EL (cell line): ENCODE measurements at regions not wholly inside any gene's neighbourhood (a gene's known extent, or its start where the extent isn't known, plus 50 kb on each side); places are given as distances from the start of the nearest gene placed in this dataset.
"Not testable (repeated sequence)": the region's sequence is repeated elsewhere in the genome, so short reads cannot be mapped to it uniquely, and the experiment has no call there.

Experiments
- DNase-seq: peaks from one replicate; pipeline ENCODE4 v3.0.0-alpha.2; 2016

DNA sequence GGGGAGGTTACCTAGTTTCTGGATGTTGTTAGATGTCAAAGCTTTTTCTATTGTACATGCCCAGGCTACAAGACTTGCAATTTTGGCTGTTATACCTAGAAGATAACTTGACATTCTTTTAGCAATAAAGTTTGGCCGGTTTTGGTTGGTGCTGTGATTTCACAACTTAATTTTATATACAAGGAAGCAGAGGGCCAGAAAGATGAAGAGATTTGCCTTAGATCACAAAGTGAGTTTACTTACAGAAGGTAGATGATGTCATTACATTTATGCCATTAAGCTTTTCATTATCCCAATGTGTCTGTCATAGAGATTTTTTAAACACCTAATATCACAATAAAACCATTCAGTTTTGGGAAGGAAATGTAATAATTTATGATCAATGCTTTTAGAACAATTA lies 698.7 kb upstream of the ANO3 start:
- no peak for DNase-seq

DNA sequence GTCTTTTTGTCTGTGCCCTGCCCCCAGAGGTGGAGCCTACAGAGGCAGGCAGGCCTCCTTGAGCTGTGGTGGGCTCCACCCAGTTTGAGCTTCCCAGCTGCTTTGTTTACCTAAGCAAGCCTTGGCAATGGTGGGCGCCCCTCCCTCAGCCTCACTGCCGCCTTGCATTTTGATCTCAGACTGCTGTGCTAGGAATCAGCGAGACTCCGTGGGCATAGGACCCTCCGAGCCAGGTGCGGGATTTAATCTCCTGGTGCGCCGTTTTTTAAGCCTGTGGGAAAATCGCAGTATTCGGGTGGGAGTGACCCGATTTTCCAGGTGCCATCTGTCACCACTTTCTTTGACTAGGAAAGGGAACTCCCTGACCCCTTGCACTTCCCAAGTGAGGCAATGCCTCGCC lies 682.7 kb upstream of the ANO3 start:
- DNase-seq: not testable (repeated sequence)

DNA sequence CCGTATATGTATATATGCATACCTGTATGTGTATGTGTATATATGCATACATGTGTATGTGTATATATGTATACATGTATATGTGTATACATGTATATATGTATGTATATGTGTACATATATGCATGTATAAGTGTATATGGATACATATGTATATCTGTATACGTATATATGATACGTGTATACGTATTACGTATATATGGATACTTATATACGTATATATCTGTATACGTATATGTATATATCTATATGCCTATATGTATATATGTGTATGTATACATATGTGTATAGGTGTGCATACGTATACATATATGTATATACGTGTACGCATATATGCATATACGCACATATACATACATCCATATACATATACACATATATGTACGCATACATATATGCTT lies 681.6 kb upstream of the ANO3 start:
- DNase-seq: no peak

DNA sequence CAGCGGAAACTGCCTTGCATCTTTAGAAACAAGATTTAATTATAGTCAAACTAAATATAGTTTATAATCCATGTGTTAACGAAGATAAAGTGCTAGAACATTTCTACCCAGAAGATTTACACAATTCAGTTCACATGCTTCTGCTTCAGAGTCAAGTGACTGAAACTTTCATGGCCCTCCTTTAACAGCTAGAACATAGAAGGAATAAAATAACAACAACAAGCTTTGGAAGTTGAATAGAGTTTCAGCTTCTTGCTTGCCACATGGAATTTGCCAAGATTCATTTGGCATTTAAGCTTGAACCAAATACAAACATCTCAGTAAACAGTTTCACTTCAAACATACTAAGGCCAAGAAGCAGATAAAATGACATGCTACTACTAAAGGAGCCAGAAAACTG lies 676.3 kb upstream of the ANO3 start:
- DNase-seq: no peak

DNA sequence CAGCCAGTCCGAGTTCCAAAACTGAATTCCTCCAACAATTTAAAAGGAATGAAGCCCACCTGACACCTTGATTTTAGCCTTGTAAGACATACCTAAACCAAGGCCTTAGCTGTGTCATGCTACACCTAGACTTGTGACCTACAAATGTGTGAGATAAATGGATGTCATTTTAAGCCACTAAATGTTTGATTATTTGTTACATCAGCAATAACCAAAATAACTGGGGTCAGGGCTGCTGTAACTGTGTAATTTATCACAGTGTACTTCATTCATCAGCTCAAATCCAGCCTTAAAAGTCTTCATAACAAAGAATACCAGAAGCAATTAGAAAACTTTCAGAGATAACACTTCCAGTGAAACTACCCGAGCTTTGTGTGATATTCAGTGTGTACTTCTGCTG lies 673.0 kb upstream of the ANO3 start:
- no peak for DNase-seq

DNA sequence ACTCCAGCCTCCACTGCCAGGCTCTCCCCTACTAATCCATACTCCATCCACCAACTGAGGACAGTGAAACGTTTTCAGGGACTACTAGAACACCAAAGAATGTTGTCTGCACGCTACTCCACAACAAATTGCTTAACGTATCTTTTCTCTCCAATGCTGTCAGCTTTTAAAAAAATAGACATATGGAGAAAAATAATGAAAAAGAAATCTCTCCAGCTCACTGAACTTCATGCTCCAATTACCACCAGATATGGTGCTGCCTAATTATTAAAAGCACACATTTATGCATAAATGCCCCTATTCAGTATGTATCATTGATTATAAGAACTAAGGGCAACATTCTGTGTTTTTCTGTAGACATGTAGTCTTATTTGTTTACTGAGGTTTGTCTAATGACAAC lies 672.2 kb upstream of the ANO3 start:
- no peak for DNase-seq

DNA sequence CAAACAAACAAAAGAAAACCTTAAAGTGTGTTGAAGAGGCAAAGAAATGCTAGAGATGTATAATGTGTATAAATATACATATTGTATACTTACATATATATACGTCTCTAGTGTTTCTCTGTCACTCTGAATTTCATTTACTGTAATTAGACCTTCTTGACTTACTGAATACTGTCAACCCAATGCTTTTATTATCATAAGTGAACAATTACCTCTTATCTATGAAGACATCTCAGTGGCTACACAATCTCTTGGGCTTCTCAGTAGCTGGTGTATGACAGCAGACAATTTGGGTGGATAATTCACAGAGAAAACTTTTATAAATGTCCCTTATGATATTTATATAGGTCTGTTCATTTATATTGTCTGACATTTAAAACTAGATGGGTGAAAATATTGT lies 664.1 kb upstream of the ANO3 start:
- DNase-seq: no peak

DNA sequence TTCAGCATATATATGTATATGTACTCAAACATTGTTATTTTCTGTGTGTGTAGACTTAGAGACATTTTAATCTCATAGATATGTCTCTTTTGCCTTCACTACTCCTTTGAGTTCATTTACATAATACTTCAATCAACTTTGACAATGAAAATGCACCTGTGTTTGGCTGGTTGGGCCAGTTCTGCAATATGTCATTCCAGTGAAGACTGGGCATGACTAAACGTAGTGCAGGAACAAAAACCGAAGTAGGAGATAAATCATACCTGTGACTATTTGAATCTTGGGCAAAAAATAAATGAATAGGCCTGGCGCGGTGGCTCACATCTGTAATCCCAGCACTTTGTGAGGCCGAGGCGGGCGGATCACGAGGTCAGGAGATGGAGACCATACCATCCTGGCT lies 640.0 kb upstream of the ANO3 start:
- DNase-seq: no peak

DNA sequence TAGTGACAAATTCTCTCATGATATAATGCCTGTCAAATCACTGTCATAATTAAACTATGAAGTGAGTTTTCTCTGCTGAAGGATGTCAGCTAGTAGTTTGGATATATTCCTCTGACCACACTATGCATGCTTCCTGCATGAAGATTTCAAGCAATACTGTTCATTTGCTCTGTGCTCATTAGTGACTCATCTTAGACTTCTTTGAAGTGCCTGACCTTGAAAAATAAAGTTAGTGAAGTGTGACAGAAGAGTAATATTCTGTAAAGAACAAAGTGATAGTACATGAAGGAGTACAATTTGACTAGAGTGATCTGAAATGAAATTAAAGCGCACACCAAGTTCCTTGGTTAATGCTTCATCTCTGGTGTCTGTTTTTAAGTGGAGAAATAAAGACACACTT lies 629.5 kb upstream of the ANO3 start:
- DNase-seq: no peak

DNA sequence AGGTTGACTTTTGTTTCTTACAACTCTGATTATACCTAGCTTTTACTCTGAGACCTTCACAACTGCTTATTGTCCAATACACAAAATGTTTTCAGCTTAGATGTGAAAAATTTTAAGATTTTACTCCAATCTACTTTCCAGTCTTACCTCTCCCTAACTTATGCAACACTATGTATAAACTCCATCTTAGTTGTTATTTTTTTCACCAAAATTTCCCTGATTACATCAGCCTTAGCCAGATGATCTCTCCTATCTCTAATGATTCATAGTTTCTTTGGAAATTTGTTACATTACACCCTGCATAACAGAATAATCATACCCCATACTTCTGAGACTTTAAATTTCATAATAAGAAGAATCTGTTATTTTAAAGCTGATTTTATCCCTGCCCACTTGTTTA lies 621.0 kb upstream of the ANO3 start:
- DNase-seq: no peak

DNA sequence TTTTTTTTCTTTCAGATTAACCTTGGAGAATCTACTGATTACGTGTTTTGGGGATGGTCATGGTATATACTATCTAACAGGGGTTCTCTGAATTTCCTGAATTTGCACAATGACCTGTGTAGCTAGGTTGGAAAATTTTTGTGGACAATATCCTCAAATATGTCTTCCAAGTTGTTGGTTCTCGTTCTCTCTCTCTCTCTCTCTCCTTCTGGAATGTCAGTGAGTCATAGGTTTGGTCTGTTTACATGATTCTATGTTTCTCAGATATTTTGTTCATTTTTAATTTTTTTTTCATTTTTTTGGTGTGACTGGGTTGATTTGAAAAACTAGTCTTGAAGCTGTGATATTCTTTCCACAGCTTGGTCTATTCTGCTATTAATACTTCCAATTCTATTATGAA lies 604.0 kb upstream of the ANO3 start:
- no peak for DNase-seq

DNA sequence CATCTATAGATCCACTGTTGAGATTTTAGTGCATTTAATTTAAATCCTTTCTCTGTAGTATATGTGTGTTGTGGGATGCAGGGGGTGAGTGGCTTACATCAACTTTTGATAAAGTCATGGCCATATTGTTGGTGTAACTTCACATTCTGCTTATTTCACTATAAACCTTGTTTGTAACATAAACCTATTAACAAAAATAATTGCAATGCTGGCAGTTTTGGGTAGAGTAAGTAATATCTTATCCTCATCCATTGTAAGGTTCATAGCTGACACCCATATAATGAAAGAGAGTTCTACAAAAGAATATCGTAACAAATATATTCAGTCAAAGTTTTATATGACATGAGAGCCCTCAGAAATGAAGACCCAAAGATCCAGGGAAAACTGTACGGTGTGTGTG lies 601.7 kb upstream of the ANO3 start:
- DNase-seq: no peak

DNA sequence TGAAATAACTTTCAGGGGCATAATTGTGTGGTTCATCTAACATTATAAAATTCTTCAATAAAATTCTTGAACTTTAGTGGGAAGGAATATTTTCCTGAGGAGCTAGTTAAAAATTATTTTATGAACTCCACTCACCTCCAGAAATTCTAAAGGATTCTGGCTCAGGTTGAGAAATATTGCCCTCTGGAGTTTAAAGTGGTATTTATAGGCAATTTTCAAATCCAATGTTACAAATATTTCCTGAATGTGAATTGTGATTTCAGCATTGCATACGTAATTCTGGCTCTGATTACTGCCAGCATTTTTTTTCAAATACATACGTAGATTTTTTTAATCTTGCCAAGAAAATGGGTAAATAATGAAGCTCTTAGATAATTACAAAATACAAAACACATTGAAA lies 598.2 kb upstream of the ANO3 start:
- DNase-seq: no peak

DNA sequence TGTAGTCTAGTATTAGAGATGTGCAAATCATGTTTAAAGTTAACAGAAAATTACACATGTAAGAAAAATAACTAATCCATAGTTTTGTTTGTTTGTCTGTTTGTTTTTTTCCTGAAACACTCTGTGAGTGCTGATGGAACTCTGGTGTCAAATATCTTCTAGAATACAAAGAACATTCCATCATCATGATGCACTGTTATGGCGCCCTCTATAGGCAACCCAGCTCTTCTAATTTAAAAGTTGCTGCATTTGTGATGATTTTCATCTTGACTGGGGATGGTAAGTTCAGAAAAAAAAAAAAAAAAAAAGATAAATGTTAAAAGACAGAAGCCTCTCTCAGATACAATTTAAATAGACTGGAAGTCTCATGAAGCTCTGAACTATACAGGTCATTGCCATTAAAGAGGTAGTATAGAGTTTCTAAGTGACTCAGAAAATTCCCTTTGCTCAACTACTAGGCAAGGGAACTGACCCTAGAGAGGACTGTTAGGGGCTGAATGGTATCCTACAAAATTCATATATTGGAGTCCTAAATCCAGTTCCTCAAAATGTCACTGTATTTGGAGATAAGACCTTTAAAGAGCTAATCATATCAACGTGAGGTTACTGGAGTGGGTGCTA lies 597.2 kb upstream of the ANO3 start:
- no peak for DNase-seq

DNA sequence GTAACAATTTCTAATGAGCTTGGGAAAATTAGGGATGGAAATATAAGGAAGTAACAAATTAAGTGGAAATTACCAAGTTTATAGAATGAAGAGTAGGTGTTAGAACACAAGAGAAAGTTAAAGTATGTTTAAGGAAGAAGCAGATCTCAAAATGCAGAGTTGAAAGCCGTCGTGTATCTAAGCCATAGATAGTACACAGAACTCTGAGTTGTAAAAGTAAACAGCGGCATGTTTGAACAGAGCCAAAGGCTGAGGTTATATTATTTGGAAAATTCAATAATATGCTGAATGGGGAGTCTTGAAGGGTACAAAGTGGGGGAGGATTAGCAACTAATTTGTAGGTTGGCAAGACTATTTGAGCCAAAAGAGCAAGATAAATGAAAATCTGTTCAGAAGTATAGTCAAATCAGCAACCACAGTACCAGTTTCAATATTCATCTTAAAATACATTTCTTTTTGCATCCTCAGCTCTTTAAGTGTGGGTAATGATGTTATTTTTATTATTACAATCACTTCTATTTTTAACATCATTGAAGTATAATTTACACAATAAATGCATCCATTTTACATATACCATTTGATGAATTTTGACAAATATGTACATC lies 594.8 kb upstream of the ANO3 start:
- no peak for DNase-seq

DNA sequence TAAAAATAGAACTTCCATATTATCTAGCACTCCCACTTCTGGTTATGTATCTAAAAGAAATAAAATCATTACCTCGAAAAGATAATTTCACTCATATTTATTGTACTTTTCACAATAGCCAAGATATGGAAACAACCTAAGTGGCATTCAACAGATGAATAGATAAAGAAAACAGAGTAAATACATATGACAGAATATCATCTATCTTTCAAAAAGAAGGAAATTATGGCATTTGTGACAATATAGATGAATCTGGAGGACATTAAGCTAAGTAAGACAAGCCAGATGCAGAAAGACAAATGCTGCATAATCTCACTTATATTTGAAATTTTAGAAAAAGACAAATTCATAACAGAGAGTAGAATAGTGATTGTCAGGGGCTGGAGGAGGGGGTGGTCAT lies 590.0 kb upstream of the ANO3 start:
- DNase-seq: no peak

DNA sequence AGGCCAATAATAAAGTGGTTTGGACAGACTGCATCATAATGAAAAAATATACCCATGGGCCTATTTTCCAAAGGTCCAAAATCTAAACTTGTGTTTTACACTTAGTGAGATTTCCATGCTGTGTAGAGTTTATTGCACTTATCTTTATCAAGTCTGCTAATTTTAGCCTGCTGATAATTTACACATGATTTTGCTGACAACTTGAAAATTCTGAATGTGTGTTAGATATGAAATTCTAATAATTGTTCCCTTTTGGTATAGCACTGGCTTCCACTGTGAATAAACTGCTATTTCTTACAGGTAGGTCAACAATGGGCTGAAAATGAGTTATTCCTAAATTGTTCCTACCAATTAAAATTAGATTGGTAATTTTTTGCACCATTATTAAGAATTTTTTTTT lies 589.1 kb upstream of the ANO3 start:
- DNase-seq: no peak

DNA sequence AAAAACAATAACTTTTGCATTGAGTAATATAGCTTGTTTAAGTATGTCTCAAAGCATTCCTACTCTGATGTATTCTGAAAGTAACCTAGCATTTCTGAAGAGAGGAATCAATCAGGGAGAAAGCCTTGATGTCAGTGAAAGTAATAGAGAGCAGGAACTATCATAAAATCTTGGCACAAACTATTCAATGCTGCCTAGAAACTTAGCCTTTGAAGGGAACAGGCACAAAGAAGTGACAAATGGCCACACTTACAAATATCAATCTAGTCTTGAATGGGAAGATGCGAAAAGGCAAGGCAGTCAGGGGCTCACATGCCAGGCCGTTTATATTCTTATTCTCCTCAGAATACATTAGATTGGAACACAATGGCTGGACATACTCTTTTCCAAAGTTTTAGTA lies 576.5 kb upstream of the ANO3 start:
- DNase-seq: no peak

DNA sequence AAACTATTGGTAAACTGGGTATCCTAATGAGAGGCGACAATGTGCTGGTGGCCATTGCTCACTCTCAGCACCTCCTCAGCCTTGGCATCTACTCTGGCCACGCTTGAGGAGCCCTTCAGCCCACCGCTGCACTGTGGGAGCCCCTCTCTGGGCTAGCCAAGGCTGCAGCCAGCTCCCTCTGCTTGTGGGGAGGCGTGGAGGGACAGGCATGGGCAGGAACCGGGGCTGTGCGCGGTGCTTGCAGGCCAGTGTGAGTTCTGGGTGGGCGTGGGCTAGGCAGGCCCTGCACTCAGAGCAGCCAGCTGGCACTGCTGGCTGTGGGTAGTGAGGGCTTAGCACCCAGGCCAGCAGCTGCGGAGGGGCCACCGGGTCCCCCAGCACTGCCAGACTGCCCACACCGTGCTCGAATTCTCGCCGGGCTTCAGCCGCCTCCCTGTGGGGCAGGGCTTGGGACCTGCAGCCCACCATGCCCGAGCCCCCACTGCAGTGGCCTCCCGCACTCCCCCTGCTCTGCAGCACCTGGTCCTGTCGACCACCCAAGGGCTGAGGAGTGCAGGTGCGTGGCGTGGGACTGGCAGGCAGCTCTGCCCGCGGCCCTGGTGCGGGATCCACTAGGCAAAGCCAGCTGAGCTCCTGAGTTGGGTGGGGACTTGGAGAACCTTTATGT lies 575.9 kb upstream of the ANO3 start:
- DNase-seq: no peak

DNA sequence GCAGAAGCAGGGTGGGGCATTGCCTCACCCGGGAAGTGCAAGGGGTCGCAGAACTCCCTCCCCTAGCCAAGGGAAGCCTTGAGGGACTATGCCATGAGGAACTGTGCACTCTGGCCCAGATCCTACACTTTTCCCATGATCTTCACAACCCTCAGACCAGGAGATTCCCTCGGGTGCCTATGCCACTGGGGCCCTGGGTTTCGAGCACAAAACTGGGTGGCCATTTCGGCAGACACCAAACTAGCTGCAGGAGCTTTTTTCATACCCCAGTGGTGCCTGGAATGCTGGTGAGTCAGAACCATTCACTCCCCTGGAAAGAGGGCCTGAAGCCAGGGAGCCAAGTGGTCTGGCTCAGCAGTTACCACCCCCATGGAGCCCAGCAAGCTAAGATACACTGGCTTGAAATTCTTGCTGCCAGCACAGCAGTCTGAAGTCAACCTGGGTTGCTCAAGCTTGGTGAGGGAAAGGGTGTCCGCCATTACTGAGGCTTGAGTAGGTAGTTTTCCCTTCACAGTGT lies 573.7 kb upstream of the ANO3 start:
- no peak for DNase-seq

DNA sequence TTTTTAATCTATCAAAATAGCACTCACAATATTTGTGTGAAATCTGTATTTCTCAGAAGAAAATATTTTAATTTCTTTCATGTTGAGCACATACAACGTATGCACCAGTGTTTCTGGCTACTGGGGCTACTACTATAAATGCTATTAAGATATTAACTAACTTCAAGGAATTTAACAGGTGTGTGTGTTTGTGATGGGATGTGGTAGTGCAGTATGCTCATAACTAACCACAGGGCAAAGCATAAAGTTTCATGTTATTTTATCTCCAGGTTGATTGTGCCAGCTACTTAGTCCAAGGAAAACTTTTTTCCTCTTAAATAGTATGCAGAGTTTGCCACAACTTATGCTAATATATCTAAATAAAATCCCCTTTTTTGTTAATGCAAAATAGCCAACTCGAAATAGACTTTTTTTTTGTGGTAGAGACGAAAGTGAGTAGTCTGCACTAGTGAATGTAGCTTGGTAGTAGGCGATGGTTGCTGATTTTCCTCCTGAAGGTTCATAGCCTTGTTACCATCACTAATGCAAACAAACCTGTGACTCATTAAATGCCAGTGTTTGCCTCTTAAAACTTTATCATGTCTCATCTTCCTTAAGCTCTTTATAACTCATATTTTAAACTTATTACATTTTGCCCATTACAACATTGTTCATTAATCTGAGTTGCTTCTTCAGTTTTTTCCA lies 565.5 kb upstream of the ANO3 start:
- DNase-seq: no peak

DNA sequence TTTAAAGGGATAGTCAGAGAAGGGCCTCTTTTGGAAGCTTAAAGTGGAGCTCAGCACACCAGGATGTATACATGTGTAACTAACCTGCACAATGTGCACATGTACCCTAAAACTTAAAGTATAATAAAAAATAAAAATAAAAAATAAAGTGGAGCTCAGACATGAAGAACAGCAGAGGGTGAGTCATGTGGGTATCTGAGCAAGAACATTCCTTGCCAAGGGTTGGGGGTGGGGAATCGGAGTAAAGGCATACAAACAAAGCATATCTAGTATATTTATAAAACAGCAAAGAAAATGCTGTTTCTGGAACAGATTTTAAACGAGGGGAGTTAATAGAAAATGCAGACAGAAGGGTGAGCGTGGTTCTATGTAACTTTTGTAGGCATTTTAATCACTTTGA lies 562.6 kb upstream of the ANO3 start:
- no peak for DNase-seq

DNA sequence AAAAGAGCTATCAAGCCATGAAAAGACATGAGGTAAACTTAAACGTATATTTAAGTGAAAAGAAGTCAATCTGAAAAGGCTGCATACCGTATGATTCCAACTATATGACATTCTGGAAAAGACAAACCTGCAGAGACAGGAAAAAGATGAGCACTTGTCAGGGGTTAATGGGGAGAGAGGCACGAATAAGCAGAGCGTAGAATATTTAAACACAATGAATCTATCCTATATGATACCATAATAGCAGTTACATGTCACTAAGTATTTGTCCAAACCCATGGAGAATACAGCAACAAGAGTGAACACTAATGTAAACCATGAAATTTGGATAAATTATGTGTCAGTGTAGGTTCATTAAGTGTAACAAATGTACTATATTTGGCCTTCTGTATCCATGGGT lies 560.3 kb upstream of the ANO3 start:
- DNase-seq: no peak

DNA sequence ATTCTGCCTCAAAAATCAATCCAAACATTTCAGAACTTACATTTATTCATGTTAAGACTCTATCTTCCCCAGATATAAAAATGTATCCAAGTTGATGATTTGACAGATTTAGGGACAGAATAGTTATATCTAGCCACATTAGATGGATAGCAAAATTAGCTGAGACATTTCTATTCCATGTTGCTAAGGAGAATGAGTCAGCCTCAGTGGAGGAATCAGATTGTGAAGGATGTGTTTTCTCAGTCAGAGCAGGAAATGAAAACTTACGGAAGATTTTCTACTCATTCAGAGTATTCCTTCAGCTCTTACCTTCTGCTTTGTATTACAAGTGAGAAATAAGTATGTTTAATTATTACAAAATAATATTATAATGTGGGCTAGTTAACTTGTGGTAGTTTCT lies 556.3 kb upstream of the ANO3 start:
- DNase-seq: no peak
